ENCODE measurements at regions not wholly inside any gene's neighbourhood (a gene's known extent, or its start where the extent isn't known, plus 50 kb on each side); places are given as distances from the start of the nearest gene placed in this dataset.

DNA sequence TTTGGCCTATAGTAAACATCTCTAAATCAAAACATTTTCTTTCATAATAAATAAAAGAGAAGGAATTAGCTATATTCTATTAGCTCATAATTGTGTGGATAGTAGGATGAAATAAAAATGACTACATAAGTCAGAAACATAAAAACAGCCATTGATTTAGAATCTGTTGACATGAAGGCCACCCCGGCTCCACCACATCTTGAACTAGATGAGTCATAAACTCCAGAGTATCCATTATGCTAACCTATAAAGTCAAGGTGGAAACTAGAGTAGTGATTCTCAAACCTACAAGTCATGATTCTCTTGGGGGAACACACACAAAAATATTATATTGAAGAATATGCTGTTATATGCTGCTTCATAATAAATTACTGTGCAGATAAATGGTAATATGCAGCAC lies 831.0 kb downstream of the TUSC7 start:
- Histone ChIP-seq H2AFZ (ENCODE audit: low read depth) (no peak overlapping the region), H3K27ac (no peak overlapping the region)
- TF ChIP-seq, protein P1, sequence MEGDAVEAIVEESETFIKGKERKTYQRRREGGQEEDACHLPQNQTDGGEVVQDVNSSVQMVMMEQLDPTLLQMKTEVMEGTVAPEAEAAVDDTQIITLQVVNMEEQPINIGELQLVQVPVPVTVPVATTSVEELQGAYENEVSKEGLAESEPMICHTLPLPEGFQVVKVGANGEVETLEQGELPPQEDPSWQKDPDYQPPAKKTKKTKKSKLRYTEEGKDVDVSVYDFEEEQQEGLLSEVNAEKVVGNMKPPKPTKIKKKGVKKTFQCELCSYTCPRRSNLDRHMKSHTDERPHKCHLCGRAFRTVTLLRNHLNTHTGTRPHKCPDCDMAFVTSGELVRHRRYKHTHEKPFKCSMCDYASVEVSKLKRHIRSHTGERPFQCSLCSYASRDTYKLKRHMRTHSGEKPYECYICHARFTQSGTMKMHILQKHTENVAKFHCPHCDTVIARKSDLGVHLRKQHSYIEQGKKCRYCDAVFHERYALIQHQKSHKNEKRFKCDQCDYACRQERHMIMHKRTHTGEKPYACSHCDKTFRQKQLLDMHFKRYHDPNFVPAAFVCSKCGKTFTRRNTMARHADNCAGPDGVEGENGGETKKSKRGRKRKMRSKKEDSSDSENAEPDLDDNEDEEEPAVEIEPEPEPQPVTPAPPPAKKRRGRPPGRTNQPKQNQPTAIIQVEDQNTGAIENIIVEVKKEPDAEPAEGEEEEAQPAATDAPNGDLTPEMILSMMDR (conservative IDR thresholded peaks at IDR 0.05; ENCODE audit: low read depth, low read length) = no peak

GRCh38 chr3:117541721-117542120 lies 832.1 kb downstream of the TUSC7 start:
- TF ChIP-seq, protein P1 (conservative IDR thresholded peaks at IDR 0.05; ENCODE audit: low read depth, low read length) = no peak

More for the DNA sequence above, 831.0 kb downstream of the TUSC7 start:
- Histone ChIP-seq H3K79me2 (ENCODE audit: insufficient read depth, low read depth) (no peaks in the 10 kb centered on the region), H3K36me3 (ENCODE audit: insufficient read depth) (no peaks in the 10 kb centered on the region), H3K4me2 (no peak overlapping the region), H3K9ac (no peak overlapping the region), H3K4me1 (ENCODE audit: low read depth, poor library complexity, severe bottlenecking) (peaks cover 6% of the 10 kb centered on the region), H4K20me1 (ENCODE audit: insufficient read depth) (no peaks in the 10 kb centered on the region), H3K4me3 (IDR thresholded peaks at IDR 0.05; ENCODE audit: insufficient read depth, low read depth, low read length) (no peak overlapping the region), H3K27me3 (ENCODE audit: insufficient read depth, low read depth) (no peaks in the 10 kb centered on the region)

GRCh38 chr3:117543521-117543920 lies 833.9 kb downstream of the TUSC7 start:
- H3K27me3 ChIP-seq (ENCODE audit: insufficient read depth, low read depth) = no peaks in the 10 kb centered on the region
- H3K27ac ChIP-seq = no peak overlapping the region
- H3K79me2 ChIP-seq (ENCODE audit: insufficient read depth, low read depth) = no peaks in the 10 kb centered on the region
- H3K9ac ChIP-seq = no peak overlapping the region
- H3K4me3 ChIP-seq (IDR thresholded peaks at IDR 0.05; ENCODE audit: insufficient read depth, low read depth, low read length) = no peak overlapping the region
- TF ChIP-seq, protein P1 (conservative IDR thresholded peaks at IDR 0.05; ENCODE audit: low read depth, low read length) = no peak
- no peaks in the 10 kb centered on the region for H3K36me3 ChIP-seq (ENCODE audit: insufficient read depth)
- H4K20me1 ChIP-seq (ENCODE audit: insufficient read depth) = no peaks in the 10 kb centered on the region
- H2AFZ ChIP-seq (ENCODE audit: low read depth) = no peak overlapping the region
- peaks cover 9% of the 10 kb centered on the region for H3K4me1 ChIP-seq (ENCODE audit: low read depth, poor library complexity, severe bottlenecking)
- H3K4me2 ChIP-seq = no peak overlapping the region

More at GRCh38 chr3:117541721-117542120, 832.1 kb downstream of the TUSC7 start:
- no peaks in the 10 kb centered on the region for H3K79me2 ChIP-seq (ENCODE audit: insufficient read depth, low read depth)
- no peaks in the 10 kb centered on the region for H3K36me3 ChIP-seq (ENCODE audit: insufficient read depth)
- H2AFZ ChIP-seq (ENCODE audit: low read depth) = no peak overlapping the region
- H3K4me2 ChIP-seq = no peak overlapping the region
- no peak overlapping the region for H3K27ac ChIP-seq
- no peaks in the 10 kb centered on the region for H3K27me3 ChIP-seq (ENCODE audit: insufficient read depth, low read depth)
- no peaks in the 10 kb centered on the region for H4K20me1 ChIP-seq (ENCODE audit: insufficient read depth)
- H3K9ac ChIP-seq = no peak overlapping the region
- H3K4me1 ChIP-seq (ENCODE audit: low read depth, poor library complexity, severe bottlenecking) = peaks cover 9% of the 10 kb centered on the region
- no peak overlapping the region for H3K4me3 ChIP-seq (IDR thresholded peaks at IDR 0.05; ENCODE audit: insufficient read depth, low read depth, low read length)

GRCh38 chr3:117545484-117545883 lies 835.9 kb downstream of the TUSC7 start:
- Histone ChIP-seq H4K20me1 (ENCODE audit: insufficient read depth) (no peaks in the 10 kb centered on the region), H3K27ac (no peak overlapping the region), H3K4me1 (ENCODE audit: low read depth, poor library complexity, severe bottlenecking) (peaks cover 9% of the 10 kb centered on the region), H3K4me2 (no peak overlapping the region), H3K27me3 (ENCODE audit: insufficient read depth, low read depth) (no peaks in the 10 kb centered on the region), H2AFZ (ENCODE audit: low read depth) (no peak overlapping the region), H3K36me3 (ENCODE audit: insufficient read depth) (no peaks in the 10 kb centered on the region), H3K4me3 (IDR thresholded peaks at IDR 0.05; ENCODE audit: insufficient read depth, low read depth, low read length) (no peak overlapping the region), H3K79me2 (ENCODE audit: insufficient read depth, low read depth) (no peaks in the 10 kb centered on the region), H3K9ac (no peak overlapping the region)
- TF ChIP-seq, protein P1 (conservative IDR thresholded peaks at IDR 0.05; ENCODE audit: low read depth, low read length) = no peak

All from KMS-11 (cell line).